GM12878 (cell line): ENCODE measurements at regions not wholly inside any gene's neighbourhood (a gene's known extent, or its start where the extent isn't known, plus 50 kb on each side); places are given as distances from the start of the nearest gene placed in this dataset.

Source experiments
- CBFB ChIP-seq: IDR thresholded peaks from 2 replicates; pipeline ENCODE4 v1.6.1; 2016; ENCODE audit warnings: antibody characterized with exemption, low read depth
- CEBPZ ChIP-seq: fragments of 150-350 bp; IDR thresholded peaks from 2 replicates; pipeline ENCODE4 v1.6.1; 2016; ENCODE audit warnings: low read depth, low read length
- CTCF ChIP-seq, 3 experiments: IDR thresholded peaks in 2 of 3; conservative IDR thresholded peaks in 1 of 3; 2 replicates each; pipeline ENCODE4 v1.5.1; 2011; ENCODE audit warnings: low read depth in 3 of 3, low read length in 3 of 3, mild to moderate bottlenecking in 3 of 3, control low read depth in 2 of 3, moderate library complexity in 2 of 3, inconsistent platforms in 1 of 3, mixed read lengths in 1 of 3; ENCODE audit not compliant: control insufficient read depth in 2 of 3, insufficient read depth in 1 of 3; ENCODE audit errors: extremely low read depth in 1 of 3
- ESRRA ChIP-seq: IDR thresholded peaks from 2 replicates; pipeline ENCODE4 v1.6.1; 2012; ENCODE audit warnings: mild to moderate bottlenecking, low read length, improper control_type of control experiment
- EZH2 ChIP-seq: IDR thresholded peaks from 2 replicates; pipeline ENCODE4 v1.6.1; 2012; ENCODE audit warnings: low read depth, mild to moderate bottlenecking, control low read depth, inconsistent platforms, low read length, borderline replicate concordance; ENCODE audit not compliant: control insufficient read depth
- FOXK2 ChIP-seq: fragments of 450-650 bp; IDR thresholded peaks from 2 replicates; pipeline ENCODE4 v1.6.1; 2017; ENCODE audit warnings: mild to moderate bottlenecking, moderate library complexity
- JUNB ChIP-seq: IDR thresholded peaks from 2 replicates; pipeline ENCODE4 v1.6.1; 2016; ENCODE audit warnings: antibody characterized with exemption, mild to moderate bottlenecking
- MAX ChIP-seq: IDR thresholded peaks from 2 replicates; pipeline ENCODE4 v1.6.1; 2012; ENCODE audit warnings: low read depth, low read length, improper control_type of control experiment
- NR2F1 ChIP-seq: fragments of 450-650 bp; conservative IDR thresholded peaks from 2 replicates; pipeline ENCODE4 v1.6.1; 2017; ENCODE audit warnings: mild to moderate bottlenecking
- PAX5 ChIP-seq: IDR thresholded peaks from 2 replicates; pipeline ENCODE4 v1.6.1; 2011; ENCODE audit warnings: low read depth, low read length, borderline replicate concordance
- POLR2A ChIP-seq: IDR thresholded peaks from 2 replicates; pipeline ENCODE4 v1.6.1; 2011; ENCODE audit warnings: low read depth, mild to moderate bottlenecking, low read length
- SRF ChIP-seq, 2 experiments: IDR thresholded peaks; 2 replicates each; pipeline ENCODE4 v1.6.1; 2011; ENCODE audit warnings: low read depth in 2 of 2, low read length in 2 of 2, mild to moderate bottlenecking in 1 of 2, moderate library complexity in 1 of 2
- ZBTB33 ChIP-seq: fragments of 450-650 bp; IDR thresholded peaks from 2 replicates; pipeline ENCODE4 v1.6.1; 2017; ENCODE audit warnings: mild to moderate bottlenecking
- ZNF687 ChIP-seq: fragments of 450-650 bp; IDR thresholded peaks from 2 replicates; pipeline ENCODE4 v1.6.1; 2017; ENCODE audit warnings: mild to moderate bottlenecking, moderate library complexity

- no peak for TF ChIP-seq JUNB
- no peak for TF ChIP-seq CBFB
- no peak for TF ChIP-seq POLR2A
- no peak for TF ChIP-seq MAX
- TF ChIP-seq FOXK2 = no peak
- no peak for TF ChIP-seq PAX5
- TF ChIP-seq NR2F1 = no peak
- TF ChIP-seq CTCF (IDR thresholded peaks at IDR 0.05 in 2 of 3, conservative IDR thresholded peaks at IDR 0.05 in 1 of 3; ENCODE audit: control insufficient read depth in 2 of 3, extremely low read depth in 1 of 3, insufficient read depth in 1 of 3, low read depth in 3 of 3, low read length in 3 of 3) = no peak
- TF ChIP-seq ZBTB33 = no peak
- TF ChIP-seq EZH2 = no peak
- TF ChIP-seq ZNF687 = no peak
- TF ChIP-seq CEBPZ = no peak
- TF ChIP-seq SRF (IDR thresholded peaks at IDR 0.05; ENCODE audit: low read depth in 2 of 2, low read length in 2 of 2) = no peak
- no peak for TF ChIP-seq ESRRA
Measured at GRCh38 chr13:56986121-56986520, 154.6 kb upstream of the PRR20A start.
